HL-60 (cell line): ENCODE measurements at regions not wholly inside any gene's neighbourhood (a gene's known extent, or its start where the extent isn't known, plus 50 kb on each side); places are given as distances from the start of the nearest gene placed in this dataset.

Experiments used
- POLR2AphosphoS5 ChIP-seq: IDR thresholded peaks from 2 replicates; pipeline ENCODE4 v1.6.1; 2012; ENCODE audit warnings: low read depth
- SPI1 ChIP-seq: IDR thresholded peaks from 2 replicates; pipeline ENCODE4 v1.6.1; 2012; ENCODE audit warnings: low read depth, mild to moderate bottlenecking, borderline replicate concordance
- TF ChIP-seq, protein P1 (sequence below): IDR thresholded peaks from one replicate; pipeline ENCODE4 v1.5.1; 2011; ENCODE audit warnings: low read length, control low read depth, inconsistent platforms; ENCODE audit not compliant: insufficient read depth

DNA sequence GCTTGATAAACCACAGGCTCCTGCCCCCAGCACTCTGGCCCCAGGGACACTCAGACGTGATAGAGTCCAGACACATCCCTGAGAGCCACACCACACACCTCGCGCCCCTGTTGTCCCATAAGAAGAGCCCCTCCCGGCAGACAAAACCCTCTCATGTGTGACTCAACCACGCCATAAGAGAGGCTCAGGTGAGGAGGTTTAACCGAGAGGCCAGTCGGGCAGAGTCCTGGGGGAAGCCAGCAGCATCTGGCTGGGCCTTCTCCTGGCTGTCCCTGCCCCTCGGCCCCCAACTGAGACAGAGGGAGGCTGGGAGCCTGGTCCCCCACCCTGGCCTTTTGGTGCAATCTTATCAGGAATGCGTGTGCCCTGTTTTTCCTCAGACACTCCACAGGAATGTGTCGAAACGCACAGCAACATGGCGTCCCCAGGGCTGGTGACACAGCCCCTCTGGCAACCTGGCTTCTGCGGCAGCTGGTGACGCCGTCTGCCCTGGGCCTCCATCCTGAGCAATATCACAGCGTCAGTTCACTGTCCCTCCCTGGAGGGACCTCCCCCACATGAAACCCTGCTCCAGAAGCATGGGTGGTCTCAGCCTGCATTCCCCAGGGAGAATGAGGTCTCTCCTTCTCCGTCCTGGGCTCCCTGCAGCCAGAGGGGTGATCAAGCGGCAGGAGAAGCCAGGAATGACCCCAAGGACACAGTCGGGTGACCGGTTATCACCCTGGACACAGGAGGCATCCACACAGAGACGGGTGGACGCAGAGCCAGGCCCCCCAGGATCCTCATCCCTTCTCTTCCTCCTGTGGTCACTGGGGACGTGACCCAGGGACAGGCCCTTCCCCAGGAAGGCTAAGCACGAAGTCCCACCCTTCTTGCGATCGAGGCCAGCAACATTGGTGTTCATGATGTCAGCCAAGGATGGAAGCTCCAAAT, 156.6 kb upstream of the AFDN start:
- TF ChIP-seq, protein P1, sequence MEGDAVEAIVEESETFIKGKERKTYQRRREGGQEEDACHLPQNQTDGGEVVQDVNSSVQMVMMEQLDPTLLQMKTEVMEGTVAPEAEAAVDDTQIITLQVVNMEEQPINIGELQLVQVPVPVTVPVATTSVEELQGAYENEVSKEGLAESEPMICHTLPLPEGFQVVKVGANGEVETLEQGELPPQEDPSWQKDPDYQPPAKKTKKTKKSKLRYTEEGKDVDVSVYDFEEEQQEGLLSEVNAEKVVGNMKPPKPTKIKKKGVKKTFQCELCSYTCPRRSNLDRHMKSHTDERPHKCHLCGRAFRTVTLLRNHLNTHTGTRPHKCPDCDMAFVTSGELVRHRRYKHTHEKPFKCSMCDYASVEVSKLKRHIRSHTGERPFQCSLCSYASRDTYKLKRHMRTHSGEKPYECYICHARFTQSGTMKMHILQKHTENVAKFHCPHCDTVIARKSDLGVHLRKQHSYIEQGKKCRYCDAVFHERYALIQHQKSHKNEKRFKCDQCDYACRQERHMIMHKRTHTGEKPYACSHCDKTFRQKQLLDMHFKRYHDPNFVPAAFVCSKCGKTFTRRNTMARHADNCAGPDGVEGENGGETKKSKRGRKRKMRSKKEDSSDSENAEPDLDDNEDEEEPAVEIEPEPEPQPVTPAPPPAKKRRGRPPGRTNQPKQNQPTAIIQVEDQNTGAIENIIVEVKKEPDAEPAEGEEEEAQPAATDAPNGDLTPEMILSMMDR, result no peak
- TF ChIP-seq POLR2AphosphoS5 (no peak), SPI1 (no peak)
